GM19395 (cell line): ENCODE measurements at regions not wholly inside any gene's neighbourhood (a gene's known extent, or its start where the extent isn't known, plus 50 kb on each side); places are given as distances from the start of the nearest gene placed in this dataset.
"Not testable (repeated sequence)": the region's sequence is repeated elsewhere in the genome, so short reads cannot be mapped to it uniquely, and the experiment has no call there.

Experiments
- ATAC-seq: cut with Tn5 transposase; IDR thresholded peaks from one replicate; pipeline ENCODE4 v1.9.1; 2021; ENCODE audit warnings: mild to moderate bottlenecking, moderate library complexity; ENCODE audit not compliant: unreplicated experiment

- ATAC-seq: no peak
Measured at GRCh38 chr10:80855348-80855971, 317.8 kb downstream of the SH2D4B start.

- ATAC-seq: no peak
Measured at GRCh38 chr10:80856186-80856585, 318.5 kb downstream of the SH2D4B start.

GRCh38 chr10:80859279-80859678 lies 321.6 kb downstream of the SH2D4B start:
- not testable (repeated sequence) for ATAC-seq

GRCh38 chr10:80860719-80861118 lies 323.0 kb downstream of the SH2D4B start:
- ATAC-seq: no peak

GRCh38 chr10:80861882-80862281 lies 324.2 kb downstream of the SH2D4B start:
- no peak for ATAC-seq

- peak; percentile 93 for ATAC-seq
Measured at GRCh38 chr10:80870282-80870681, 332.6 kb downstream of the SH2D4B start.

- ATAC-seq: peak; percentile 70
Measured at GRCh38 chr10:80871083-80871482, 333.4 kb downstream of the SH2D4B start.

GRCh38 chr10:80878330-80878729 lies 340.6 kb downstream of the SH2D4B start:
- no peak for ATAC-seq

- no peak for ATAC-seq
Measured at GRCh38 chr10:80890146-80890545, 352.4 kb downstream of the SH2D4B start.

GRCh38 chr10:80893256-80893655 lies 355.6 kb downstream of the SH2D4B start:
- no peak for ATAC-seq

GRCh38 chr10:80894311-80894791 lies 356.6 kb downstream of the SH2D4B start:
- ATAC-seq: no peak

- ATAC-seq: no peak
Measured at GRCh38 chr10:80894797-80895467, 357.2 kb downstream of the SH2D4B start.

- ATAC-seq: no peak
Measured at GRCh38 chr10:80896076-80896475, 358.4 kb downstream of the SH2D4B start.

- no peak for ATAC-seq
Measured at GRCh38 chr10:80896959-80897358, 359.3 kb downstream of the SH2D4B start.

GRCh38 chr10:80900661-80901060 lies 363.0 kb downstream of the SH2D4B start:
- no peak for ATAC-seq

GRCh38 chr10:80908611-80909010 lies 370.9 kb downstream of the SH2D4B start:
- ATAC-seq: no peak

- no peak for ATAC-seq
Measured at GRCh38 chr10:80909254-80909653, 371.6 kb downstream of the SH2D4B start.

- no peak for ATAC-seq
Measured at GRCh38 chr10:80917636-80918035, 379.9 kb downstream of the SH2D4B start.

GRCh38 chr10:80921032-80921431 lies 383.3 kb downstream of the SH2D4B start:
- ATAC-seq: no peak

GRCh38 chr10:80924063-80924952 lies 386.6 kb downstream of the SH2D4B start:
- peak; percentile 61 for ATAC-seq

- no peak for ATAC-seq
Measured at GRCh38 chr10:80927419-80928078, 389.8 kb downstream of the SH2D4B start.
